ENCODE measurements at regions not wholly inside any gene's neighbourhood (a gene's known extent, or its start where the extent isn't known, plus 50 kb on each side); places are given as distances from the start of the nearest gene placed in this dataset.

- TF ChIP-seq PAWR (CRISPR knock-in tag; IDR thresholded peaks at IDR 0.05; ENCODE audit: borderline replicate concordance): no peak
- no peak for TF ChIP-seq ZNF564 (CRISPR knock-in tag; IDR thresholded peaks at IDR 0.05)
- TF ChIP-seq ZFX (CRISPR knock-in tag; IDR thresholded peaks at IDR 0.05; ENCODE audit: low read depth): no peak
- TF ChIP-seq GTF2F1 (IDR thresholded peaks at IDR 0.05; ENCODE audit: low read length): no peak
- TF ChIP-seq ZBTB44 (CRISPR knock-in tag; IDR thresholded peaks at IDR 0.05): no peak
- no peak for TF ChIP-seq DR1 (CRISPR knock-in tag; IDR thresholded peaks at IDR 0.05)
- no peak for TF ChIP-seq TRIM22 (IDR thresholded peaks at IDR 0.05)
- no peak for TF ChIP-seq IRF9 (CRISPR knock-in tag; IDR thresholded peaks at IDR 0.05; ENCODE audit: borderline replicate concordance)
- TF ChIP-seq ZNF670 (CRISPR knock-in tag; IDR thresholded peaks at IDR 0.05; ENCODE audit: borderline replicate concordance): 0 out of 2 replicates have a peak, but pooled peaks have one; percentile 14
- no peak for TF ChIP-seq ZNF644 (CRISPR knock-in tag; IDR thresholded peaks at IDR 0.05; ENCODE audit: low read depth)
Observed at GRCh38 chr17:77364381-77364911, 223.7 kb downstream of the SEC14L1 start (continued).

All from HepG2 (cell line).